GM18909 (cell line): ENCODE measurements at regions not wholly inside any gene's neighbourhood (a gene's known extent, or its start where the extent isn't known, plus 50 kb on each side); places are given as distances from the start of the nearest gene placed in this dataset.
A peak's percentile ranks its signal among the peaks of the same experiment; 100 is the strongest.

Source experiments
- ATAC-seq: cut with Tn5 transposase; IDR thresholded peaks from one replicate; pipeline ENCODE4 v1.9.1; 2021; ENCODE audit warnings: mild to moderate bottlenecking; ENCODE audit not compliant: unreplicated experiment, poor library complexity

DNA sequence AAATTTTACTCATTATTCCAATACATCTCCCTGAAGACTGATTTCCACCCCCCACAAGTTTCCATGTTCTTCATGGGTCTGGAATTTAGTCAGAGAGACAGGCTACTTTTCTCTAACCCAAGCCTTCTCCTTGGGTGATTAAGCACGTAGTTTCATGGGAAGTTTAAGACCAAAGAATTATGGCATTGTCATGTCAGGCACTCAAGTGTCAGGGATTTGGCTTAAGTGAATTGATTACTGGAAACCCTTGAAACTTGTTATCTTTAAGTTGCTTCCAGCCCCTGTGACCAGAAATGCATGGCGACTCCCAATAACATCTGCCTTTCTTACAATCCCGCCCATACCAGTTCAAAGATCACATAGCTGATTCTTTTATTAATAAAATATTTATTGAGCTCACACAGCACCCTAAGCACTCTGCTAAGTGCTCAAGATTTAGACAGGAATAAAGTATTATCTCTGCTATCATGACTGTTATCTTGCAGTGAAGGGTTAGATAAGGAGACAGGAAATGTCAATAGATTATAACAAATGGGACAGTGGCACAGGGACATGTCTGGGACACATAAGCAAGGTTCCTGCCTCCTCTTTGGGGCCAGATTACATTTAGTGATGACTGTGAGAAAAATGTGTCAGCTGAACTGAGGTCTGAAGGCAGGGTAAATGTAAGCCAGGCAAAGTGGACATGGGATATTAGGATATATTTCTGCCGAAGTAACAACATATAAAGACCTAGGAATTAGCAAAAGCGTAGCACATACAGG is 241.2 kb upstream of the TNC start:
- no peak for ATAC-seq

DNA sequence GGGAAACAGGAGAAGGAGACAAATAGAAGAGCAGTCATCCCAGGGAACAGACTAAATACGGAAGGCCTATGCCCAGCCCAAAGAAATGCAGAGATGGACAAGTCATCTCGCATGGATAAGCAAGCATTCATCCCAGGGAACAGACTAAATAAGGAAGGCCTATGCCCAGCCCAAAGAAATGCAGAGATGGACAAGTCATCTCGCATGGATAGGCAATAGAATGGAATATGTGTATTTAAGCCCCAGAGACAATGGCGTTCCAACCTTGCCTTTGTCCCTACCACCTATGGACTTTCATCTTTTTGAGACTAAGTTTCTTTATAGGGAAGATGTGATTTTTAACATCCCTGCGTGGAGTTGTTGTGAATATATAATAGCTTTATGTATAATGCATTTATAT is 242.2 kb upstream of the TNC start:
- ATAC-seq = no peak

DNA sequence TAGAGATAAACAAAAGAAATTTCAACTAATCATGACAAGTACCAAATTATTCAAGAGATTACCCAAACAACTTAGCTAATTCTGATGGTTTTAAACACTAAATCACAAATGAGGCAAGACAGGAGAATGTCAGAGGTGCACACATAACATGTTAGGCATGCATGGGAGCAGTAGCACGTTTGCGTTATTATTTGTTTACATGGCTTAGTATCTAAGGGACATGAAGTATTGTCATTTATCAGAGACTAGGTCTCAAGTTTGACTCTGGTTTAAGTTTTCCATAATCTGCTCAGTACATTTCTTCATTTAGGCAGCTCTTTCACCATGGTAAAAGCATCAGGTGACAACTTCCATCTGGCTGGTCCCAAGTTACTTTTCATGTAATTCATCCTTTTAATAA is 244.1 kb upstream of the TNC start:
- ATAC-seq = no peak

DNA sequence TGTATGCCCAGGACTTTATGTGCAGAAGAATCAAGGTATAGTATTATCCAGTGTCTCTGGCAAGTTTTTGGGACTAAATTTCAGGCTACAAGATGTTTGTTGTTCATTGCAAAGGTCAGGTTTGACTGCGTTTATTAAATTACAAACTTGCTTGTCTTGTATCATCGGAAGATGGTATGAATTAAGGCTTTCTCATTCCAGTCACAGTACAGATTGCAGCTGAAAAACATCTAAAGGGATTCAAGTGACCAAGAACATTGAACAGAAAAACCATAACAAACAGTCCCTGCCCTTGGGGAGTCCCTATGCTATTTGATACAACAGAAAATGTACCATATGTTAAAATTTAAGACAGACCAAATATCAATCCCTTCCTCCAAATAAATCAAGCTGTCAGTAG is 244.7 kb upstream of the TNC start:
- no peak for ATAC-seq

DNA sequence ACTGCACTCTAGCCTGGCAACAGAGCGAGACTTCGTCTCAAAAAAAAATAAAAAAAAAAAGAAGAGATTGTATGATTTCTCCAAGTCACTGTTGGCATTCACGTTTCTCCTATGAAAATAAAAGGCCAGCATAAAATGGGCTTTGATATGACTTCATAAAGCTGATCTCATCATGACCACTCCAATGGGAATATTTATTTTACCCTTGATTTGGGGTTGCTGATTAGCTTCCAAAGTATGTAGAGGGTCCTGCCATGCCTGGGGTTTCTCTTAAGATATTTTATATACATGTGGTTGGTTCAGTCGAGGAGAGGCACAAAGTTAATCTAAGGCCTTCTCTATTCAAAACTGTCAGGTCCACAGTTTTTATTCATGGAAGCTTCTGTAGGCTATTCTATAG is 247.0 kb upstream of the TNC start:
- ATAC-seq = no peak

DNA sequence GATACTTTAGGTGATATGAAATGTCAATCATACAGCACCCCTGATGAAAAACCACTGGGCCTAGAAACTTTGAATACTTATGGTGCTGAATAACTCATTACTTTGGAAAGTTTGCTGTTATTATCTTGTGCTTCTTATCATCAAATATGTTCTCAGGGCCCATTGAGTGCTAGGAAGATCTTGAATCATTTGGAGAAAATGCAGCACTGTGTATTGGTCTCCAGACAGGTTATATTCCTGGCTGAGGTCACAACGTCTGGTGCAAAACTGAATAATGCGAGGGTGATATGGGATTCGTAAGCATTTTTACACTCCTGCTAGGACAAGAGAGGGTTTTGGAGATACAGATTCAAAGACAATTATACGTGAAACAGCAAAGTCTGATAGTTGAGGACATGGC is 249.4 kb upstream of the TNC start:
- no peak for ATAC-seq

DNA sequence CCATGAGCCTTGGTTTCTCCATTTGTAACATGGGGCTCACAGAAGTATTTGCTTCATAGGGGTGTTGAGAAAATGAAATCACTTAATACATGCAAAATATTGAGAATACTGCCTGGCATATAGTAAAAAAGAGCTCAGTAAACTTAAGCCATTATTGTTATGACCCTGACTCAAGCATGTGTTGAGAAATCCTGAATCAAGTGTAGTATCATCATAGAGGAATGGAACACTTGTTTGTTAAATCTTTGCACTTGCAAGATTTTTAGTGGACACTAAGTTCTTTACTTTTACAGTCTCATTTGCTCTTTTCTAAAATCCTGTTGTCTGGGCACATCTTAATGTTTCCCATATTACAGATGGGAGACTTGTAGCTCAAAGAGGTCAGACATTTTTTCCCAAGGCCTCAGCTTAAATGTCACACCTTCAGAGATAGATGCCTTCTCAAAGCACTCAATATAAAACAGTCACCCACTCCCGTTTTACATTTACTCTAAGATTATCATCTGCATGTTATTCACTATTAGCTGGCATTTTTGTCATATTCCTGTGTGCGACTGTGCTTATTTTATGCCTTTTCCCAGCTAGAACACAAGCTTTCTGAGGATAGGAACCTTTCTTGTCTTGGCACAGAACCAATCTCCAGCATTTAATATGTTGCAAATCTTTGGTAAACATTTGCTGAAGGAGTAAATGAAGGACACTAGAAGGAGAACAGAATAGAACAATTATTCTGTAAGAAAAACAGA is 250.0 kb upstream of the TNC start:
- no peak for ATAC-seq

DNA sequence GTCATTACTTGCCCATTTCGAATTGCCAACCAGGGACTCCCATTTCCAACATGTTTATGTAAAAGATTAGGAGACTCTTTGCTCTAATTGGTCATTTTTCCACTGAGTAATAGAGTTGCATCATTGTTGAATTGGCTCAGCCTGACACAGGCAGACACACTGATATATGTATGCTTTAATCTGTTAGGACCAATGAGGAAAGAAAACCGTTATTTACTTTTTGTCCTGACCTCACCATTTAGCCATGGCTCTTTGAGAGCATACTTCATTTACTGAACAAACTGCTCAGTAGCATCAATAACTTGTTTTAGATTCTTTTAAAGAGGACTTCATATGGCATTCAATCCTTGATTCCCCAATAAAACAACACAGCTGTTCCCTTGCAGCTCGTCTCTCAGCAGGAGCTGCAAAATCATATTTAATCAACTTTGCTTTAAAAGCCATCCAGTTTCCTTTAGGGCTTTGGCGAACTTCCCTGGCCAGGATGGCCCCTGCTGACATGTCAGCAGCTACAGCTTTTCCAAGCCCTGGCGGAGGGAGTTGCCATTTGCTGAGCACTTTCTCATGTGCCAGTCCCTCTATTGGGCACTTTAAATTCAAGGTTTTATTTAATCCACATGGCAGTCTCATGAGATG is 251.5 kb upstream of the TNC start:
- ATAC-seq = no peak

DNA sequence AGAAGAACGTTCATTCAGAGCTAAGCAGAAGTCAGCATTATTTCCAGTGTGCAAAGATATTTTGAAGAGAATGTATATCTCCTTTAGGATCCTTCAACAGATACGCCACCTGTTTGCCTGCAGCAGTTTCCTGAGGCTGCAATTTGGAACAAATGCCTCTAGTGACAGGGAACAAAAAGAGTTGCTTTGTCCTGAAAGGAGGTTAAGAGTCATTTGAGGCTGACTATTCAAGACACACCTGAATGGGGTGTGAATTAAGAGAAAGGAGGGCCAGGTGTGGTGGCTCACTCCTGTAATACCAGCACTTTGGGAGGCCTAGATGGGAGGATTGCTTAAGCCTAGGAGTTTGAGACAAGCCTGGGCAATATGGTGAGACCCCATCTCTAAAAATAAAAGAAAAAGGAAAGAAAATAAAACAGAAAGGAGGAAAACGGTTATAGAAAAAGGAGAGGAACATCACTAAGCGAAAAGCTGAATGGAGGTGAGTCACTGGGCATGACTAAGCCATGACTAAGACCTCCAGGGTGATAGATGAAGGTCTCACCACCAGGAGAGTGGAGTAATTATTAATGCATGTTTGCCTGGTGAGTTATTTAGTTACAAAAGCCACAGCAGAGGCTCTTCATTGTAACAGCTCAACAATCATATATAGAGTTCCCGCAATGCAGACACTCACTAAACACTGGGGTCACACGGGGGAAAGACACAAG is 255.2 kb upstream of the TNC start:
- ATAC-seq = peak; percentile 97

DNA sequence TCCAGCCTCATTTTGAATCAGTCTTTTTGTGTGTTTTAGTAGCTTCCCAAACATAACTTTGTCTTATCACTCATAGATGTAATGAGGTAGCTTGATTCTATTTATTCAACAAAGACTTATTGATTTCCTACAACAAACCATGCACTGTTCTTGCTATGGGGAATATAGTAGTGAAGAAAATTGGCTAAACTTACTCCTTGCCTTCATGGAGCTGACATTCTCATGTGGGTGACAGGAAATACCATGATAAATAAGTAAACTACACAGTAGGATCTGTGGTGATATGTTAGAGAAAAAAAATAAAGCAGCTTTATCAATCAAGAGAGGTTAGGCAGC is 255.7 kb upstream of the TNC start:
- ATAC-seq = peak; percentile 29

DNA sequence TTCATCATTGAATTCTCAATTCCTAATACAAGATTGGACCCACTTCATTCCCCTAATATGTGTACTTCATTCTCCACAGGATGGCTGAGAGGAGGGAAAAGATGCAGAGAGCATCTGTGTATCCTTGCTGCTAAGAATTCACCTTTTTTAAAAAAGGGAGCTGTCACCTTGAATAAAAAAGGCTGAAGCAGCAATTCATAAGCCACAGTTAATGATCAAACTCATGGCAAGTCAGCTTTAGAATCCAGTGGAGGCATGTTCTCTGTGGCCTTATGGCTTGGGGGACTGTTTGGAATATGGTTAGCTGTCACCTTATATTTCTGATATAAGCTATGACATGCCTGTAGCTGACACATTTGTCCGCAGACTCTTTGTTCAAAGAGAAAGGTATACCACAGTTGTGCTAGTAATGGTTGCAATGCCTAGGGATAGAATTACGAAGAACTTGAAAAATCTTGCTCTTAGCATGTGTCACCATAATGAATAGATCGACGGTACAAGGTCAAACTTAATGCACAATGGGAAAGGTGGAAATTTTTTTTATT is 256.8 kb upstream of the TNC start:
- ATAC-seq = no peak

DNA sequence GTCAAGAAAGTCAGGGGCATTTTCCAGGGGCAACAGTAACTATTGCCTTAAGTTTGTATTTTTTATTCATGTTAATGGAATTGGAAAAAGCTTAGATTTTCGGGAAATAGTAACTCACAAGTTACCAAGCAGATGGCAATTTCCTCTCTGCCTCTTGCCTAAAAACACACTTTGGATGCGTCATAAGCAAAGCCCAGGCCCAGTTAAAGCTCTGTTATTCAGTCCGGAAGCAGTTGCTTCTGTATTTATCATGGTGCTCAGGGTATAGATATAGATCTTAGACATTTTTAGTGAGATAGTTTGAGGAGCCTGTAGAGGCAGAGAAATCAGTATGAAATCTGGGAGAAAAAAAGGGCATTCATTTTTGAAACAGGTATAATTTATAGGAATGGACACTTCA is 260.3 kb upstream of the TNC start:
- no peak for ATAC-seq

DNA sequence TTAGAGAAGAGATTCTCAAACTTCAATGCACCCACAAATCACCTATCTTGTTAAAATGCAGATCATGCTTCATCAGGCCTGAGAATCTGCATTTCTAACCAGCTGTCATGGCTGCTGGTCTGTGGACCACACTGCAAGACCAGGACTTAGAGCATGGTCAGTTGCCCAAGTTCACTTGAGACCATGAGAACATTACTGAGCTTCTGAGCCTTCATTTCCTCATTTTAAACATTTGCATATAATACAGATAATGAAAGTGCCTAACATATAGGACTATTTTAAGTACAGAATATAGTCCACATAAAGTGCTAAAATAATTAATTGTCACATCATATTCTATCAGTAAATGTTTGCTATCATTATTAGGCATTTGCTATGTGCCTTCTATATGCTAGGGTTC is 260.8 kb upstream of the TNC start:
- no peak for ATAC-seq

DNA sequence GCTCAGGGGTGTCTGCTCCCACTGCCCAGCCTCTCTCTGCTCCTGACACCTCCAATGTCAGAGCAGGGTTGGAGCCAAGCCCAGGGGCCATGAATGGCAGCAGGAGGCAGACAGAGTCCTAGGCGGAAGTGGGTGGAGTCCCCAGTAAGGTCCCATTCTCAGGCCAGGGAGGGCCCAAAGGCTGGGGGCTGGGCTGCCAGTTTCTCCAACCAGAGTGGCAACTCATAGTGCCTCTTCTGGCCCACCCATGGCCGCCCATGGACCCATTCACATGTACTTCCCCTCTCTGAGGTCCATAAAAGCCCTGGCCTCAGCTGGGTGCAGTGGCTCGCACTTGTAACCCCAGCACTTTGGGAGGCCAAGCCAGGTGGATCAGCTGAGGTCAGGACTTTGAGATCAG is 261.8 kb upstream of the TNC start:
- no peak for ATAC-seq

DNA sequence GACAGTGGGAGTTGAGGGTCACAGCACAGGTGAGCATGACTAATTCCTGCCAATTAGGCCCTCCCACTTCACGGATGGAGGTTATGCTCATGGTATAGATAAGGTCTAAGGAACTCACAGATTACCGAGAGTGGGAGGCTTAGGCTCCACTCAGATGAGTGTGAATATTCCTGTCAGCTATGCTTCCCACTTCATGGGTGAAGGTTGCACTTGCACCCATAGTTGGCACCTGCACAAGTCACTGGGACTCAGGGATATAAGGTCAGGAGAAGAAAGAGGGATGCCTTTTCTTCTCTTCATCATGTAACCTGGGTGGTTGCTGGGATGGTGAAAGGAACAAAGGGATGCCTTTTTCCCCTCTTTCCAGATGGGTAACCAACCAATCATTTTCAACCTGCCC is 264.9 kb upstream of the TNC start:
- no peak for ATAC-seq

DNA sequence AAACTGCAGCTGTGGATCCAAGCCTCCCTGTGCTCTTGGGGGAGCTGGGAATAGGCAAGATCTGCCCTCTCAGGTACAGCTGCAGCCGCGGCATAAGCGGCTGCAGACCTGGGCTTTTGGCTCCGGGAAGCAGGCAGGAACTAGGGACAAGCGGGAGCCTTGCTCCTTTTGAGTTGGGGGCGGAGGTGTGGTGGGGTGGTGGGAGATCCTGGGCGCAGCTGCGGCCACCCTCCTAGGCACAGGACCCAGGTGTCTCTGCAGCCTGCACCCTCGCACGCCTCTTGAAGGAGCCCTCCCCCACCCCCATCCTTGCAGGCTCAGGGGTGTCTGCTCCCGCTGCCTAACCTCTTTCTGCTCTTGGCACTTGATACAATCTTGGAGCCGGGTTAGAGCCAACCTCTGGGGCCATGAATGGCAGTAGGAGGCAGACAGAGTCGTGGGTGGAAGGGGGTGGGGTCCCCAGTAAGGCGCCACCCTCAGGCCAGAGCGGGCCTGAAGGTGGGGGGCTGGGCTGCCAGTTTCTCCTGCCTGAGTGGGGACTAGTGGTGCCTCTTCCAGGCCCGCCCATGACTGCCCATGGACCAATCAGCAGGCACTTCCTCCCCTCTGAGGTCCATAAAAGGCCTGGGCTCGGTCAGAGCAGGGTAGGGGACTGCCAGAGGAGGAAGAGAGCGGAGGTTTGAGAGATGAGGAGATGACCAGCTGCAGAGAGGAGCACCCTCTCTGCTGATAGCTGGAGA is 267.6 kb upstream of the TNC start:
- ATAC-seq = no peak

DNA sequence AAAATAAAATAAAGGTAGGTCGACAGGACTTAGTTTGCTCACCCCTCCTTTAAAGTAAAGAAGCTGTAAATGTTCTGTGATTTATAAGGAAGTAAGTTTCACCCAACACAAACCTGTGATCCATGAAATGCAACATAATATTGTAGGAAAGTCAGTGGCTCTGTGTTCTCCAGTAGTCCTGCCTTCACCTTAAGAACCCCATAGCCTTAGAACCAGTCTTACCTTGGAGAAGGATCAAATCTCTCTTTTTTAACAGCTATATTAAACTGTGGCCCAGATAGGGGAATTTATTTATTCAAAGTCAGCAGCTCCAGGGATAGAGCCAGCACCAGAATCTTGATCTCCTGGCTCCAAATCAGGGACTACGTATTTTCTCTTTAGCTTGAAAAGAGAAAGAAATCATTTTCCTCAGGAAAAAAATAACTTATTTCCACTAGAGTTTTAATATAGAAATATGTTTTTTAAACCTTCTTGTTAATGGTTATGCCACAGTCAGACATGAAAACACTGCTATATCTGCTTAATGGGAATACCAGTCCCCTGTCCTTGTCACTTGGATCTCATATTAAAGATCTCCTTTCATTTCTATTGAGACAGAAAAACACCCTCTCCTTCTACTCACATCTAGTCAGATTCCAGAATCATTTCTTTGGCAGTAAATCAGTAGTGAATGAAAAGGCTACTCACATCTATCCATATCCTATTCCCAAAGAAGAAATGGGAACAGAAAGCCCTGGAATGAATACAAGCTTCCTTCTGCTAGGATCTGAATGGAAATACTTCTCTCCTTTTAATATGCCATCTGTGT is 269.2 kb upstream of the TNC start:
- ATAC-seq = no peak

DNA sequence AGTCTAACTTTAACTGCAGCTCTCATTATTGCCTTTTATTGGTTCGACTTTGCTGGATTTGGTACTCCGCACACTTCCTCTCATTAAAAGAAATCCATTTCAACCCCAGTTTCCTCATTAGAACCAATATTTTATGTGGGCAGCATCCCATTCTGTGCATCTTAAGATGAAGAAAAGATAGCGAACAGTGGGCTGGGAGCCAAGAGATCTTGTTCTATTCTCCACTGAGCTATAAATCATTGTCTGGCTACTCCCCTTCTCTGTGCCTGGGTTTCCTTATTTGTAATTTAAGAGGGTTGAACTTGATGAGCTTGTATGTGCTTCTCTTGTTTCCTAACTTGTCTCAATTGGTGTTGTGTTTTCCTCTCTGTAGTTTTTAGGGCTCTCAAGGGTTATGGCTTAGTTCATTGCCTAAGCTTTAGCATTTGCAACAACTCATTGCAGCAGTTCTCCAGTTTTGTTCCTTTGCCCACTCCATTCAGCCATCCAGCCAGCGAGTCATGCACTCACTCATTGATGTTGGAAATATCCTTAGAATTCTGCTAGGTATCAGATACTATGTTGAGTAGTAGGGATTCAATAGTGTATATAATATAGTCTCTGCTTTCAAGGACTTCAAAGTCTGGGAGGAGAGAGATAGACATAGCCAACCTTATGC is 273.3 kb upstream of the TNC start:
- no peak for ATAC-seq
